Renal cortex interstitium (tissue), 11 donors: ENCODE measurements at regions not wholly inside any gene's neighbourhood (a gene's known extent, or its start where the extent isn't known, plus 50 kb on each side); places are given as distances from the start of the nearest gene placed in this dataset.
"Not testable (repeated sequence)": the region's sequence is repeated elsewhere in the genome, so short reads cannot be mapped to it uniquely, and the experiment has no call there.

Source experiments
- DNase-seq, 11 donors: peaks; one replicate each; pipeline ENCODE4 v3.0.0-alpha.2; 2013; ENCODE audit warnings: low read depth in 9 of 11, low spot score in 4 of 11; ENCODE audit errors: extremely low read depth in 1 of 11

DNA sequence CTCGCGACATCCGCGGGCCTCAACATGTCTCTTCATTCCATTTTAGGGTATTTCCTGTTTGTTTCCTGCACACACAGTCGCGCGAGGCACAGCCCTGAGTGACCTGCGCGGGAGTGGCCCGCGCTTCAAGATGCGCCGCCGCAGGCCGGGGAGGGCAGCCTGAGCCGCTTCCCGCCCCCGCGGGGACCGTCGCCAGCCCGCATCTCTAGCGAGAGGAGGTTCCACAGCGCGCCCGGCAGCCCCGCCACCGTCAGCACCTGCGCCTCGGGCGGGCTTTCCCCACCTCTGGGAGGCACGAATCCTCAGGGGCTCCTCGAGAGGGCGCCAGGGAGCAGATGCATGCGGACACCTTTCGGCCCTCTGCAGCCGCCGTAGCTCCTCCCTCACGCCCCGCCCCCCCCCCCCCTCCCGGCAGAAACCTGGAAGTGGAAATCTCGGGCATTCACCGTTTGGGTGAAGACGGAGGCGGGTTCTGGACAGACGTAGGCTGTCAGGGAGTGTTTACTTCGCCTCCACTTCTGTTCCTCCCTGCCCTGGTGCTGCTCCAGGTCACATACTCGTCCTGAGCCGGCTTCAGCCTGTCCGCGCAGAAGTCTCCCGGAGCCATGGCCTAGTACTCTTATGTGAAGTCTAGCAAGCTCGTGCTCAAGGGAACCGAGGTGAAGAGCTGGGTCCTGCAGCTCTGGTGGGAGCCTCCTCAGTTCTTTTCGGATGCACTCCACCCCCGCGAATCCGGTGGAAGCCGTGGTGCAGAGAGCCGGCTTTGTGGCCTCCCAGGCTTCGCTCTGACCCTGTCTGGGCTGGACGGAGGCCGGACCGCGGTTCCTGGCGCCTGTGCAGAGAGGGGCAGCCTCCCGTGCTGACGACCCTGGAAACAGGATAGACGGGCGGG lies 880.5 kb upstream of the DEFB115 start:
- peak; percentile 13 to 71 (median 54) for DNase-seq

DNA sequence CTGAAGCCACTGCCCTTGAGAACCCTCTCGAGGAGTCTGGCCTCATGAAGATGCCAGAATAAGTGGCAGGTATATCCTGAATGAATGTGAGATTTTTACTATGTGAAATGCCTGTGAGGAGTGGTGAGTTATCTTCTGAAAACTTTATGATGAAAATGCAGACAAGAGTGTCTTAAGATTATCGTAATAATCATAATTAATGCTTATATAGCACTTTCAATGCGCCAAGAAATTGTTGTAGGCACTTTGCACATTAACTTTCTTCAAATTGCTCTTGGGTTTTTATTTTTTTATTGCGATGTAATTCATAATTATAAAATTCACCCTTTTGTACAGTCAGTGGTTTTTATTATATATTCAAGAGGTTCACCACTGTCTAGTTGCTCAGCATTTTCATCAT lies 879.1 kb upstream of the DEFB115 start:
- not testable (repeated sequence) for DNase-seq

DNA sequence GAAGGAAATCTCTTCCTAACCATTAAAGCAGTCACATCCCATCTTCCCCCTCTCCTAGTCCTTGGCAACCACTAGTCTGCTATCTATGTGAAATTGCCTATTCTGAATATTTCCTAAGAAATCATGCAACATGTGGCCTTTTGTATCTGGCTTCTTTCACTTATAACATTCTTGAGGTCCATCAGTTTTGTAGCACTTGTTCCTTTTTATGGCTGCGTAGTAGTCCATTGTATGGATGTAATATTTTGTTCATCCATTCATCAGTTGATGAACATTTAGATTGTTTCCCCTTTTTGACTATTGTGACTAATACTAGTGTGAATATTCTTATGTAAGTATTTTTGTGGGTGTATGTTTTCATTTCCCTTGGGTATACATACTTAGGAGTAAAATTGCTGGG lies 878.7 kb upstream of the DEFB115 start:
- not testable (repeated sequence) for DNase-seq

DNA sequence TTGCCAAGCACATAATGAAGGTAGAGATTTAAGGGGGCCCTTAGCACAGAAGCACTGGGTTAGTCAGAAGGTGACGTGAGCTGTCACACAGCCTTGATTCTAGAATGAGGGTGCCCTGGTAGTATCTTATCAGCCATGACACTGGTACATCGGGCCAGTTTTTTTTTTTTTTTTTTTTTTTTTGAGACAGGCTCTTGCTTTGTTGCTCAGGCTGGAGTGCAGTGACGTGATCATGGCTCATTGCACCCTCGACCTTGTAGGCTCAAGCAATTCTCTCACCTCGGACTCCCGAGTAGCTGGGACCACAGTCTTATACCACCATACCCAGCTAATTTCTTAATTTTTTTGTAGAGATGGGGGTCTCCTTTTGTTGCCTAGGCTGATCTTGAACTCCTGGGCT lies 872.6 kb upstream of the DEFB115 start:
- DNase-seq = not testable (repeated sequence)

DNA sequence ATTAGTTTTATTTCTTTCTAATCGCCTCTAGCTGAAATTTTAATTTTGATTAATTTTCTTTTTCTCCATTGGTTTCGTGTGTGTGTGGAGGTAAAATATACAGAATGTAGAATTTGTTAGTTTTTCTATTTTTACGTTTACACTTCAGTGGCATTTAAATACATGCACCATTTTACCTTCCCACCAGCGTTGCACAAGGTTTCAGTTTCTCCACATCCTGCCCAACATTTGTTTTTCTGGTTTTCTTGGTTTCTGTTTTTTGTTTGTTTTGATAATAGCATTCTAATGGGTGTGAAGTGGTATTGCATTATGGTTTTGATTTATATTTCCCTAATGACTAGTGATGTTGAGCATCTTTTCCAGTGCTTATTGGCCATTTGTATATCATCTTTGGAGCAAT lies 871.4 kb upstream of the DEFB115 start:
- DNase-seq = not testable (repeated sequence)

DNA sequence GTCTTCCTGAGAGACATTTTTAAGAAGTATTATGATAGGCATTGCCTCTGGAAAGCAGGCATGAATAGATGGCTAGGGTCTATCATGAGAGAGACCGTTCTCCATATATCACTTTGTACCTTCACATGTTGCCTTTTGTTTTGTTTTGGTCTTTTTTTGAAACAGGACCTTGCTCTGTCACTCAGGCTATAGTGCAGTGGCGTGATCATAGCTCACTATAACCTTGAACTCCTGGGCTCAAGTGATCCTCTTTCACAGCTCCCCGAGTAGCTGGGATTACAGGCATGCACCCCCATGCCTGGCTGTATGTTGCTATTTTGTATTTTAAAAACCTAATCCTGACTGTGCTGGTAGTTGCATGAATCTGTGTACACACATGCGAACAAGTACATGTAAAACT lies 869.6 kb upstream of the DEFB115 start:
- DNase-seq = not testable (repeated sequence)

DNA sequence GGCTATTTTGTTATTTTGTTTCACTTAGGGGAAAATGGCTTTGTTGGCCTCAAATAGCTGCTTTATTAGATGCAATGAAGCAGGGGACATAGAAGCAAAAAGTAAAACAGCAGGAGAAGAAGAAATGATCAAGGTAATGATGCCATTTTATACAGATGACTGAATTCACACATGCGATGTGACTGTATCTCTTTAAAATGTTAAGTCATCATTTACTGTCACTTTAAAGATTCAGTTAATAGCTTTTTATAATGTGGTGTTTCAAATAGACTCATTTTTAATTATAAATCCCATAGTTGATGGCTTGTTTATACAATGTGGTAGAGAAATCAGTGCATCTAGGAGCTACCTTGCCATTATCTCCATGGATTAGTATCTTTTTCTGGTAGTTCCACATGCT lies 863.9 kb upstream of the DEFB115 start:
- not testable (repeated sequence) for DNase-seq

DNA sequence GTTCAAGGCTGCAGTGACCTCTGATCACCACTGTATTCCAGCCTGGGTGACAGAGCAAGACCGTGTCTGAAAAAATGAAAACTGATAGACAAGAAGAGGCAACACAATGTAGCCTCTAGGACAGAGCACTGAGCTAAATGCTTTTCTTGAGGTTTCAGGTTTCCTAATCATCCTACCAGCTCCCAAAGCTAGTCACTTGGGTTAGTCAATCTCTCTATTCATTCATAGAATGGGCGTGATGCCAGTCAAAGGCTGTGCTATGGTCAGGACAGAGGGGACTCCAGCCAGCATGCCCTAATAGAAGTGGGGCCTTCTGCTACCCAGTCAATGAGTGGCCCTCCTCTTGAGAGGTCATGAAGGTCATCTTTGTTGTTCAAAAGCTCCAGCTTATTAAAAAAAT lies 860.4 kb upstream of the DEFB115 start:
- DNase-seq = not testable (repeated sequence)

DNA sequence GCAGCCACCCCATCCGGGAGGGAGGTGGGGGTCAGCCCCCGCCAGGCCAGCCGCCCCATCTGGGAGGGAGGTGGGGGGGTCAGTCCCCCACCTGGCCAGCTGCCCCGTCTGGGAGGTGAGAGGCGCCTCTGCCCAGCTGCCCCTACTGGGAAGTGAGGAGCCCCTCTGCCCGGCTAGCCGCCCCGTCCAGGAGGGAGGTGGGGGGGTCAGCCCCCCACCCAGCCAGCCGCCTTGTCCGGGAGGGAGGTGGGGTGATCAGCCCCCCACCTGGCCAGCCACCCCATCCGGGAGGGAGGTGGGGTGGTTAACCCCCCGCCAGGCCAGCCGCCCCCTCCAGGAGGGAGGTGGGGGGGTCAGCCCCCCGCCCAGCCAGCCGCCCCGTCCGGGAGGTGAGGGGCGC lies 852.4 kb upstream of the DEFB115 start:
- not testable (repeated sequence) for DNase-seq

DNA sequence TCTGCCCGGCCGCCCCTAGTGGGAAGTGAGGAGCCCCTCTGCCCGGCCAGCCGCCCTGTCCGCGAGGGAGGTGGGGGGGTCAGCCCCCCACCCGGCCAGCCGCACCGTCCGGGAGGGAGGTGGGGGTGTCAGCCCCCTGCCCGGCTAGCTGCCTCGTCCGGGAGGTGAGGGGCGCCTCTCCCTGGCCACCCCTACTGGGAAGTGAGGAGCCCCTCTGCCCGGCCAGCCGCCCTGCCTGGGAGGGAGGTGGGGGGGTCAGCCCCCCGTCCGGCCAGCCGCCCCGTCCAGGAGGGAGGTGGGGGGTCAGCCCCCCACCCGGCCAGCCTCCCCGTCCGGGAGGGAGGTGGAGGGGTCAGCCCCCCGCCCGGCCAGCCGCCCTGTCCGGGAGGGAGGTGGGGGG lies 851.9 kb upstream of the DEFB115 start:
- DNase-seq = not testable (repeated sequence)

DNA sequence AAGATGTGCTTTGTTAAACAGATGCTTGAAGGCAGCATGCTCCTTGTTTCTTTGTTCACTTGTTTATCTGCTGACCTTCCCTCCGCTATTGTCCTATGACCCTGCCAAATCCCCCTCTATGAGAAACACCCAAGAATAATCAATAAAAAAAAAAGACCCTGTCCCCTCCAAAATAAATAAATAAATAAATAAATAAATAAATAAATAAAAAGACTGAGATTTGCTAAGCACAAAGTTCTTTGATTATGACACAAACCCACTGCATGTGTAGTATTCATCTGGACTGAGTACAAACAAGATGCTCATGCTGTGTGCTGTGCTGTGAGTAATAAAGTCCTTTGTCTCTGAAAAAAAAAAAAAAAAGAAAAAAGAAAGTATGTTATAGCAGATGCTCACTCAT lies 851.1 kb upstream of the DEFB115 start:
- not testable (repeated sequence) for DNase-seq

DNA sequence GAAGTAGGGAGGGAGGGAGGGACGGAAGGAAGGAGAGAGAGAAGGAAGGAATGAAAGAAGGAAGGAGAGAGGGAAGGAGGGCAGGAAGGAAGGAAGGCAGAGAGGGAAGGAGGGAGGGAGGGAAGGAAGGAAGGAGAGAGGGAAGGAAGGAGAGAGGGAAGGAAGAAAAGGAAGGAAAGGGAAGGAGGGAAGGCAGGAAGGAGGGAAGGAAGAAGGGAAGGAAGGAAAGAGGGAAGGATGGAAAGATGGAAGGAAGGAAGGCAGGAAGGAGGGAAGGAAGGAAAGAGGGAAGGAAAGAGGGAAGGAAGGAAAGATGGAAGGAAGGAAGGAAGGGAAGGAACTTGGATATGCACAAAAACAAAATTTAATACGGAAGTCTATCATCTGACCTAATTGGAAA lies 844.5 kb upstream of the DEFB115 start:
- DNase-seq = no peak

DNA sequence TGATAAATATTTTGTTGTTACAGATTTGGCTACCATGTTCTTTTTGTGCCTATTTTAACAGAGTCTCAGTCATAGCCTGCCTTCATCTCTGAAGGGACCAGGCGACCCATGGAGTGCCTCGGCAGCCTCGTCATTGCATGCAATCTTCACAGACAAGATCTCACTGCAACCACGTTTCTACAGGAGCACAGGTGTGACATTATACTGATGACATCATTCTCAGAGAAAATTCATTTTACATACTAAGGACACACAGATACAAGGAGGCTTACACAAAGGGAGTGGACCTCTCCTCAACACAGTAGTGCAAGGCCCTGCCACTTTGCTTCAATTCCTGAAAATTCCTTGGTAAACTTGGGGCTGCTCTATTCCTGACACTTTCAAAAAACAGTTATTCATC lies 840.1 kb upstream of the DEFB115 start:
- not testable (repeated sequence) for DNase-seq

DNA sequence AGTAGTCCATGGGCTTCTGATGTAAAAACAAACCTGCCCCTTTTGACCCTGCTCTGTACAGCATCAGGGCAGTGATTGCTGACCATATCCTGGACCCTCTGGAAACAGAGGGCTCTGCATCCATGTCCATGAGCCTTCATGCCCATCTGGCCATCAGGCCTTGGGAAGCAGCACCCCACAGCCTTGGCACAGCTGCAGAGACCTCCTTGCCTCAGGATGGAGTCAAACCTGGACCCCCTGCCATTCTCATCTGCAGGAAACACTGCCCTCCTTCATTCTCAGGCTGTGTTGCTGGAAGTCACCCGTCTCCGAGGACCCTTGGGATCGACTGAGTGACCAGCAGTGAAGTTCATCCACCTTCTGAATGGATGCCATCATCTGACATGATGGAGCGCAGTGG lies 839.1 kb upstream of the DEFB115 start:
- DNase-seq = not testable (repeated sequence)

DNA sequence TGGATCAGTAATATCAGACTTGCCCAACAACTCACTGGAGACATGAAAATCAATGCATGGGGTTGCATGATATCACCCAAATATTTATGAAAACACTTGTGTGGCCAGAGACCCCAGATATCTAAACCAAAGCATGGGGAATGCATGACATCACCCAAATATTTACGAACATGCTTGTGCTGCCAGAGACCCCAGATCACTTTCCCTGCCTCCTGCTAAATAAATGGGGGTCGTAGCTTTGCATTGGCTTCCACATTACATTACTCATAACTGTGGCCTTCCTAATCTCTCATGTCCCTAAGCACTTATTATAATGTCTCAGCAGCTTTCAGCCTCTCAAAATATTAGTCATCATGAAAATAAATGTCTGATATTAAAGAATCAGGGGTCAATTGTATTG lies 838.0 kb upstream of the DEFB115 start:
- DNase-seq = no peak

DNA sequence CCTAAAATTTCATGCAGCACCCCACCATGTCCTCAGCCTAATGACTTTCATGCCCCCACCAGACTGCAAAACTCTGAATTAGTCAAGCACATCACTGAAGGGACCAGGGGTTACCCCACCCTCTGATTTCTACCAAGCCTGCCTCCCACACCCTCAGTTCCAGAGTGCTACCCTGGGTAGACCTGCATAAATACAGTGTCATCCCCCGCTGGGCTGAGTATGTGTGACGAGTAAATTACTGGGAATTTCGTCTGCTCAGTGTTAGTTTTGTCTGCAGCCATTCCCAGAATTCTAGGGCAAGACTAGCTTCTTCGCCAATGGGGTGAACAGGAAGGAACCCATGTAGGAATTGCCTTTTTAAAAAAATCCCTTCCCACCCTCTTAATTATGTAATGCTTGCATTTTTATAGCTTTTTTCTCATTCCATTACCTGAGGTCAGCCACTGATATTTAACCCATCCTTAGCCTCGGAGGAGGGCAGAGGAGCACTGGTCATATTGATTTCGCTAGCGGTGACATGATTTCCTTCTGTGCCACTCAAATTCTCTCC lies 837.5 kb upstream of the DEFB115 start:
- DNase-seq = peak in 1 of 11 donors; percentile 1
